Ascending aorta (tissue), 2 donors: ENCODE measurements at regions not wholly inside any gene's neighbourhood (a gene's known extent, or its start where the extent isn't known, plus 50 kb on each side); places are given as distances from the start of the nearest gene placed in this dataset.

Experiments
- DNase-seq, 2 donors: peaks; one replicate each; pipeline ENCODE4 v3.0.0-alpha.2; 2019; ENCODE audit warnings: low spot score in 2 of 2
- H3K27ac ChIP-seq, 2 donors: fragments of 200-600 bp; sonication (generic); one replicate each; pipeline ENCODE4 v1.5.1; 2016 to 2017; ENCODE audit warnings: mild to moderate bottlenecking in 1 of 2
- H3K27me3 ChIP-seq: fragments of 200-600 bp; sonication (generic); one replicate; pipeline ENCODE4 v1.5.1; 2017
- H3K36me3 ChIP-seq, 2 donors: fragments of 200-600 bp; sonication (generic); one replicate each; pipeline ENCODE4 v1.5.1; 2016
- H3K4me1 ChIP-seq, 2 donors: fragments of 200-600 bp; sonication (generic); one replicate each; pipeline ENCODE4 v1.5.1; 2016 to 2017; ENCODE audit warnings: mild to moderate bottlenecking in 1 of 2
- H3K4me3 ChIP-seq, 2 donors: fragments of 200-600 bp; sonication (generic); one replicate each; pipeline ENCODE4 v1.5.1; 2016 to 2017; ENCODE audit warnings: mild to moderate bottlenecking in 1 of 2
- H3K9me3 ChIP-seq, 2 donors: fragments of 200-600 bp; sonication (generic); one replicate each; pipeline ENCODE4 v1.5.1; 2016
- CTCF ChIP-seq, 3 experiments: fragments of 200-600 bp in 2 of 3; fragments of 450-650 bp in 1 of 3; sonication (generic) in 2 of 3; IDR thresholded peaks; one replicate each; pipeline ENCODE4 v1.5.1; 2016 to 2019; ENCODE audit warnings: antibody characterized with exemption in 3 of 3, mild to moderate bottlenecking in 1 of 3, moderate library complexity in 1 of 3
- intact Hi-C: fragments of 100-400 bp; cut with DNase I; formaldehyde crosslinking; loops from one replicate; pipeline ENCODE4 v1.15.1; 2023

- no peaks in the 10 kb centered on the region for H3K4me1 ChIP-seq
- no peak for TF ChIP-seq CTCF (IDR thresholded peaks at IDR 0.05)
- no peaks in the 10 kb centered on the region for H3K9me3 ChIP-seq
- no peaks in the 10 kb centered on the region for H3K36me3 ChIP-seq
- H3K27me3 ChIP-seq, result no peaks in the 10 kb centered on the region
- no peak for DNase-seq
- H3K4me3 ChIP-seq, result no peak overlapping the region
- intact Hi-C loops, result no loop called here
- H3K27ac ChIP-seq, result no peak overlapping the region
Observed at GRCh38 chr6:6922166-6922565, 185.6 kb upstream of the RREB1 start.

GRCh38 chr6:6923605-6924004, 184.2 kb upstream of the RREB1 start:
- intact Hi-C loops, result no loop called here
- no peak overlapping the region for H3K27ac ChIP-seq

GRCh38 chr6:6924708-6925107, 183.1 kb upstream of the RREB1 start:
- Histone ChIP-seq H3K27me3 (no peaks in the 10 kb centered on the region), H3K27ac (no peak overlapping the region), H3K4me1 (no peaks in the 10 kb centered on the region), H3K4me3 (no peak overlapping the region), H3K36me3 (no peaks in the 10 kb centered on the region), H3K9me3 (no peaks in the 10 kb centered on the region)
- DNase-seq, result no peak
- intact Hi-C loops, result no loop called here
- no peak for TF ChIP-seq CTCF (IDR thresholded peaks at IDR 0.05)

More at GRCh38 chr6:6923605-6924004, 184.2 kb upstream of the RREB1 start:
- Histone ChIP-seq H3K27me3 (no peaks in the 10 kb centered on the region), H3K4me3 (no peak overlapping the region), H3K9me3 (no peaks in the 10 kb centered on the region), H3K4me1 (no peaks in the 10 kb centered on the region), H3K36me3 (no peaks in the 10 kb centered on the region)
- no peak for TF ChIP-seq CTCF (IDR thresholded peaks at IDR 0.05)
- no peak for DNase-seq

GRCh38 chr6:6925391-6926164, 182.2 kb upstream of the RREB1 start:
- H3K36me3 ChIP-seq, result no peaks in the 10 kb centered on the region
- H3K4me3 ChIP-seq, result no peak overlapping the region
- no peak overlapping the region for H3K27ac ChIP-seq
- no peaks in the 10 kb centered on the region for H3K4me1 ChIP-seq
- DNase-seq, result no peak
- H3K9me3 ChIP-seq, result no peaks in the 10 kb centered on the region
- TF ChIP-seq CTCF (IDR thresholded peaks at IDR 0.05), result no peak
- H3K27me3 ChIP-seq, result no peaks in the 10 kb centered on the region
- intact Hi-C loops, result no loop called here

GRCh38 chr6:6926856-6927255, 180.9 kb upstream of the RREB1 start:
- no peak for TF ChIP-seq CTCF (IDR thresholded peaks at IDR 0.05)
- no peaks in the 10 kb centered on the region for H3K4me1 ChIP-seq
- DNase-seq, result no peak
- intact Hi-C loops, result no loop called here
- H3K27ac ChIP-seq, result no peak overlapping the region
- no peaks in the 10 kb centered on the region for H3K36me3 ChIP-seq
- no peak overlapping the region for H3K4me3 ChIP-seq
- H3K27me3 ChIP-seq, result no peaks in the 10 kb centered on the region
- no peaks in the 10 kb centered on the region for H3K9me3 ChIP-seq
